ENCODE measurements at regions not wholly inside any gene's neighbourhood (a gene's known extent, or its start where the extent isn't known, plus 50 kb on each side); places are given as distances from the start of the nearest gene placed in this dataset.

GRCh38 chr11:92844197-92844596 lies 125.3 kb upstream of the MTNR1B start:
- TF ChIP-seq CTCF (IDR thresholded peaks at IDR 0.05): no peak
- TF ChIP-seq ZFX (IDR thresholded peaks at IDR 0.05; ENCODE audit: borderline replicate concordance): no peak
